ENCODE measurements at regions not wholly inside any gene's neighbourhood (a gene's known extent, or its start where the extent isn't known, plus 50 kb on each side); places are given as distances from the start of the nearest gene placed in this dataset.

GRCh38 chr15:24865303-24865702 lies 89.5 kb upstream of the SNRPN start:
- TF ChIP-seq CTCF (IDR thresholded peaks at IDR 0.05; ENCODE audit: insufficient read depth, low read depth, low read length): no peak
- TF ChIP-seq EZH2 (IDR thresholded peaks at IDR 0.05; ENCODE audit: insufficient read depth, low read length): no peak
